ENCODE measurements at regions not wholly inside any gene's neighbourhood (a gene's known extent, or its start where the extent isn't known, plus 50 kb on each side); places are given as distances from the start of the nearest gene placed in this dataset.

DNA sequence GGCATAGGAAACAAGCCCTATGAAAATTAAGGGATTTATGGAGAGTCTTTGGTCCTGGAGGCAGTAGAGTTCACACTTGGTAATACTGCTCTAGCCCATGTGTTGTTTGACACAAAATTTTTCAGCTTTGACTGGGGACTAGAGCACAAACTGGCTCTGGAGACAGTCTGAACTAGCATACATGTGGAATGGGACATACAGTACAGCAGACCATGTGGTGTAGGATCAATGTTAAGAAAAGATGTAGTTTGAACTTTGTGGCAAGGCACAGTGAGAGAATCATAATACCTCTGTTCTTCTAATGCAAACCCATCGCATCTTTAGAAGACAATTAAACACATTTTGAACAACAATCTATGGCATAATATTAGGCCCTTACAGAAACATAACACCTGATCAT, 521.5 kb upstream of the DDX18 start:
- TF ChIP-seq EZH2 (IDR thresholded peaks at IDR 0.05; ENCODE audit: low read depth, unreplicated experiment): no peak
- TF ChIP-seq, protein P1, sequence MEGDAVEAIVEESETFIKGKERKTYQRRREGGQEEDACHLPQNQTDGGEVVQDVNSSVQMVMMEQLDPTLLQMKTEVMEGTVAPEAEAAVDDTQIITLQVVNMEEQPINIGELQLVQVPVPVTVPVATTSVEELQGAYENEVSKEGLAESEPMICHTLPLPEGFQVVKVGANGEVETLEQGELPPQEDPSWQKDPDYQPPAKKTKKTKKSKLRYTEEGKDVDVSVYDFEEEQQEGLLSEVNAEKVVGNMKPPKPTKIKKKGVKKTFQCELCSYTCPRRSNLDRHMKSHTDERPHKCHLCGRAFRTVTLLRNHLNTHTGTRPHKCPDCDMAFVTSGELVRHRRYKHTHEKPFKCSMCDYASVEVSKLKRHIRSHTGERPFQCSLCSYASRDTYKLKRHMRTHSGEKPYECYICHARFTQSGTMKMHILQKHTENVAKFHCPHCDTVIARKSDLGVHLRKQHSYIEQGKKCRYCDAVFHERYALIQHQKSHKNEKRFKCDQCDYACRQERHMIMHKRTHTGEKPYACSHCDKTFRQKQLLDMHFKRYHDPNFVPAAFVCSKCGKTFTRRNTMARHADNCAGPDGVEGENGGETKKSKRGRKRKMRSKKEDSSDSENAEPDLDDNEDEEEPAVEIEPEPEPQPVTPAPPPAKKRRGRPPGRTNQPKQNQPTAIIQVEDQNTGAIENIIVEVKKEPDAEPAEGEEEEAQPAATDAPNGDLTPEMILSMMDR (conservative IDR thresholded peaks at IDR 0.05; ENCODE audit: low read depth in 2 of 2): no peak
- no peak for TF ChIP-seq NANOG (IDR thresholded peaks at IDR 0.05; ENCODE audit: borderline replicate concordance)
- TF ChIP-seq POLR2AphosphoS5 (IDR thresholded peaks at IDR 0.05; ENCODE audit: low read depth): no peak
- no peak for TF ChIP-seq REST (IDR thresholded peaks at IDR 0.05; ENCODE audit: unreplicated experiment)
- TF ChIP-seq ZNF114 (CRISPR knock-in tag; IDR thresholded peaks at IDR 0.05): no peak
- no peak for TF ChIP-seq EZH2phosphoT487 (IDR thresholded peaks at IDR 0.05; ENCODE audit: unreplicated experiment)
- no peak for TF ChIP-seq ZNF462 (CRISPR knock-in tag; IDR thresholded peaks at IDR 0.05)
- no peak for TF ChIP-seq CREB1 (CRISPR knock-in tag; IDR thresholded peaks at IDR 0.05; ENCODE audit: low read depth)
- no peak for TF ChIP-seq ZNF331 (CRISPR knock-in tag; IDR thresholded peaks at IDR 0.05; ENCODE audit: low read depth)
- no peak for TF ChIP-seq JUNB (IDR thresholded peaks at IDR 0.05; ENCODE audit: unreplicated experiment)
- no peak for TF ChIP-seq ETS1 (IDR thresholded peaks at IDR 0.05)
